H1 (cell line): ENCODE measurements at regions not wholly inside any gene's neighbourhood (a gene's known extent, or its start where the extent isn't known, plus 50 kb on each side); places are given as distances from the start of the nearest gene placed in this dataset.

Experiments used
- CBX8 ChIP-seq: fragments of 300-800, 300-1000 bp; sonication (generic); IDR thresholded peaks from 2 replicates; pipeline ENCODE4 v1.7.1; 2016; ENCODE audit warnings: low read depth, low read length, borderline replicate concordance
- CHD2 ChIP-seq: IDR thresholded peaks from 2 replicates; pipeline ENCODE4 v1.6.1; 2012; ENCODE audit warnings: low read length, improper control_type of control experiment
- CHD7 ChIP-seq: fragments of 300-600 bp; sonication (generic); IDR thresholded peaks from 2 replicates; pipeline ENCODE4 v1.7.1; 2012; ENCODE audit warnings: low read length, moderate library complexity, mild to moderate bottlenecking, inconsistent platforms; ENCODE audit not compliant: insufficient replicate concordance
- E2F6 ChIP-seq: IDR thresholded peaks from 2 replicates; pipeline ENCODE4 v1.6.1; 2012; ENCODE audit warnings: inconsistent platforms
- HDAC2 ChIP-seq, 2 experiments: fragments of 300-600 bp in 1 of 2; sonication (generic) in 1 of 2; IDR thresholded peaks; 2 replicates each; pipeline ENCODE4 v1.6.1; 2011 to 2012; ENCODE audit warnings: low read depth in 2 of 2, low read length in 2 of 2, mild to moderate bottlenecking in 2 of 2, moderate library complexity in 2 of 2, borderline replicate concordance in 1 of 2, inconsistent platforms in 1 of 2
- KDM4A ChIP-seq: IDR thresholded peaks from one replicate; pipeline ENCODE4 v1.7.1; 2012; ENCODE audit warnings: low read depth, mild to moderate bottlenecking, moderate library complexity, low read length, inconsistent platforms; ENCODE audit not compliant: severe bottlenecking
- PHF8 ChIP-seq: fragments of 200-600 bp; sonication (generic); conservative IDR thresholded peaks from 2 replicates; pipeline ENCODE4 v1.7.1; 2012; ENCODE audit warnings: low read depth, mild to moderate bottlenecking, inconsistent platforms, low read length, moderate library complexity
- POLR2A ChIP-seq, 2 experiments: IDR thresholded peaks; 1 replicate in 1 of 2; 2 replicates in 1 of 2; pipeline ENCODE4 v1.6.1; 2011; ENCODE audit warnings: low read depth in 2 of 2, low read length in 2 of 2, mild to moderate bottlenecking in 2 of 2; ENCODE audit errors: control extremely low read depth in 1 of 2
- SP4 ChIP-seq: IDR thresholded peaks from 2 replicates; pipeline ENCODE4 v1.6.1; 2012; ENCODE audit warnings: low read length, inconsistent platforms
- SRF ChIP-seq: IDR thresholded peaks from 2 replicates; pipeline ENCODE4 v1.6.1; 2011; ENCODE audit warnings: mild to moderate bottlenecking, low read depth, low read length, moderate library complexity
- USF2 ChIP-seq: IDR thresholded peaks from 2 replicates; pipeline ENCODE4 v1.6.1; 2011; ENCODE audit warnings: low read length, improper control_type of control experiment

DNA sequence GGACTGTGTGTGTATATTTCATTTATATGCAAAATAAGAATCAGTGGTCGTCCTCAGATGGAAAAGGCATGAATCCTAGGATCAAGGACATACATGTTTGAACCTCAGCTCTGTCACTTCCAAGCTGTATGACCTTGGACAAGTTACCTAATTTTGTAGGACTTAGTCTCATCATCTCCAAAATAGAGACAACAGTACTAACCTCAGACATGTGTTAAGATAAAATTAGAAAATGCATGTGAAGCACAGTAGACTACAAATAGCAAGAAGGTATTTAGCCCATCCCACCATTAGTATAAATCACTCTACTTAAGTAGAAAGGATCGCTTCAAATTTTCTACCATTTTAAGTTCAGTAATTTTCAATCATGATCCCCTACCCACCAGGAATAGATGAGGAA lies 309.8 kb downstream of the ZEB2 start (continued):
- no peak for TF ChIP-seq CHD7
- no peak for TF ChIP-seq HDAC2 (IDR thresholded peaks at IDR 0.05; ENCODE audit: borderline replicate concordance in 1 of 2, low read depth in 2 of 2, low read length in 2 of 2)
- TF ChIP-seq SP4, result no peak
- no peak for TF ChIP-seq POLR2A (IDR thresholded peaks at IDR 0.05; ENCODE audit: control extremely low read depth in 1 of 2, low read depth in 2 of 2, low read length in 2 of 2)
- no peak for TF ChIP-seq E2F6
- TF ChIP-seq CHD2, result no peak
- TF ChIP-seq CBX8, result no peak
- TF ChIP-seq USF2, result no peak
- TF ChIP-seq SRF, result no peak
- no peak for TF ChIP-seq KDM4A
- no peak for TF ChIP-seq PHF8
